GM19351 (cell line): ENCODE measurements at regions not wholly inside any gene's neighbourhood (a gene's known extent, or its start where the extent isn't known, plus 50 kb on each side); places are given as distances from the start of the nearest gene placed in this dataset.
"Not testable (repeated sequence)": the region's sequence is repeated elsewhere in the genome, so short reads cannot be mapped to it uniquely, and the experiment has no call there.

Experiments used
- ATAC-seq: cut with Tn5 transposase; IDR thresholded peaks from one replicate; pipeline ENCODE4 v1.9.1; 2021; ENCODE audit warnings: mild to moderate bottlenecking, moderate library complexity; ENCODE audit not compliant: unreplicated experiment

GRCh38 chr6:27633221-27633688, 160.3 kb upstream of the ZNF184 start:
- ATAC-seq = not testable (repeated sequence)

GRCh38 chr6:27631609-27631916, 158.7 kb upstream of the ZNF184 start:
- ATAC-seq = no peak

- peak; percentile 75 for ATAC-seq
Measured at GRCh38 chr6:27630727-27631608, 158.1 kb upstream of the ZNF184 start.

GRCh38 chr6:27624694-27625262, 151.9 kb upstream of the ZNF184 start:
- no peak for ATAC-seq

- ATAC-seq = no peak
Measured at GRCh38 chr6:27623103-27623502, 150.2 kb upstream of the ZNF184 start.

GRCh38 chr6:27619436-27619835, 146.5 kb upstream of the ZNF184 start:
- no peak for ATAC-seq

GRCh38 chr6:27617700-27618689, 145.1 kb upstream of the ZNF184 start:
- ATAC-seq = no peak

GRCh38 chr6:27617046-27617687, 144.3 kb upstream of the ZNF184 start:
- ATAC-seq = no peak

GRCh38 chr6:27616328-27617045, 143.6 kb upstream of the ZNF184 start:
- ATAC-seq = no peak

GRCh38 chr6:27611451-27611850, 138.5 kb upstream of the ZNF184 start:
- ATAC-seq = no peak

GRCh38 chr6:27608916-27609883, 136.3 kb upstream of the ZNF184 start:
- no peak for ATAC-seq

- ATAC-seq = peak; percentile 51
Measured at GRCh38 chr6:27605401-27606342, 132.8 kb upstream of the ZNF184 start.

GRCh38 chr6:27604986-27605385, 132.1 kb upstream of the ZNF184 start:
- no peak for ATAC-seq

GRCh38 chr6:27601668-27602254, 128.9 kb upstream of the ZNF184 start:
- no peak for ATAC-seq

GRCh38 chr6:27599859-27600532, 127.1 kb upstream of the ZNF184 start:
- ATAC-seq = no peak

GRCh38 chr6:27597031-27597567, 124.2 kb upstream of the ZNF184 start:
- not testable (repeated sequence) for ATAC-seq

GRCh38 chr6:27593861-27594260, 121.0 kb upstream of the ZNF184 start:
- ATAC-seq = no peak
